WTC11 (cell line): ENCODE measurements at regions not wholly inside any gene's neighbourhood (a gene's known extent, or its start where the extent isn't known, plus 50 kb on each side); places are given as distances from the start of the nearest gene placed in this dataset.

ENCODE experiments used
- ATAC-seq: fragments of 200-7000 bp; cut with Tn5 transposase; 2 replicates; pipeline ENCODE4 v1.10.0; 2021; ENCODE audit warnings: mild to moderate bottlenecking, moderate library complexity
- CTCF ChIA-PET: fragments of 300-600 bp; sonication (Branson Sonifier 250); formaldehyde crosslinking; loops from one replicate; lab custom pipeline; 2021; ENCODE audit warnings: antibody characterized with exemption; lab: Charles Lee
- POLR2A ChIA-PET: fragments of 350-600 bp; sonication (Branson Sonifier 250); formaldehyde crosslinking; loops from one replicate; lab custom pipeline; 2021; ENCODE audit warnings: antibody characterized with exemption; lab: Charles Lee
- DNase-seq: peaks from one replicate; pipeline ENCODE4 v3.0.0; 2021; ENCODE audit warnings: low spot score
- H3K27ac Mint-ChIP-seq: 2 replicates; pipeline ENCODE4 v1.8.0; 2021; ENCODE audit warnings: mixed read lengths
- H3K27me3 Mint-ChIP-seq: 2 replicates; pipeline ENCODE4 v1.8.0; 2021; ENCODE audit warnings: low read depth, mild to moderate bottlenecking, moderate library complexity, mixed read lengths
- H3K36me3 Mint-ChIP-seq: 2 replicates; pipeline ENCODE4 v1.8.0; 2021; ENCODE audit warnings: mixed read lengths
- H3K4me1 Mint-ChIP-seq: 2 replicates; pipeline ENCODE4 v1.8.0; 2022; ENCODE audit warnings: mixed read lengths
- H3K4me3 Mint-ChIP-seq: 2 replicates; pipeline ENCODE4 v1.8.0; 2021; ENCODE audit warnings: mild to moderate bottlenecking, moderate library complexity, mixed read lengths
- H3K9me3 Mint-ChIP-seq: 2 replicates; pipeline ENCODE4 v1.8.0; 2021; ENCODE audit warnings: mixed read lengths
- ATF1 ChIP-seq: sonication (generic); formaldehyde crosslinking; IDR thresholded peaks from 2 replicates; pipeline ENCODE4 v1.8.1; 2023; ENCODE audit warnings: mild to moderate bottlenecking, moderate library complexity, missing genetic modification reagents
- ATF3 ChIP-seq: sonication (generic); formaldehyde crosslinking; conservative IDR thresholded peaks from 2 replicates; pipeline ENCODE4 v1.8.1; 2022; ENCODE audit warnings: mild to moderate bottlenecking, missing genetic modification reagents
- CDX4 ChIP-seq: fragments of 250-450 bp; sonication (Bioruptor Pico); IDR thresholded peaks from 2 replicates; pipeline ENCODE4 v1.9.0; 2021; ENCODE audit warnings: moderate library complexity, mild to moderate bottlenecking, inconsistent platforms, borderline replicate concordance
- CTCF ChIP-seq: fragments of 200-600 bp; IDR thresholded peaks from 2 replicates; pipeline ENCODE4 v1.8.0; 2022; ENCODE audit warnings: antibody characterized with exemption
- ESRRA ChIP-seq: sonication (generic); formaldehyde crosslinking; IDR thresholded peaks from 2 replicates; pipeline ENCODE4 v1.8.1; 2022; ENCODE audit warnings: mild to moderate bottlenecking, missing genetic modification reagents, borderline replicate concordance
- ETV6 ChIP-seq: sonication (generic); formaldehyde crosslinking; IDR thresholded peaks from 2 replicates; pipeline ENCODE4 v1.8.1; 2022; ENCODE audit warnings: mild to moderate bottlenecking, missing genetic modification reagents
- FOXP1 ChIP-seq: sonication (generic); formaldehyde crosslinking; IDR thresholded peaks from 2 replicates; pipeline ENCODE4 v1.8.0; 2022; ENCODE audit warnings: missing genetic modification reagents, mild to moderate bottlenecking, moderate library complexity, borderline replicate concordance
- GTF2I ChIP-seq: fragments of 250-450 bp; sonication (Bioruptor Pico); conservative IDR thresholded peaks from 2 replicates; pipeline ENCODE4 v1.4.0; 2021; ENCODE audit warnings: mild to moderate bottlenecking
- JAZF1 ChIP-seq: fragments of 250-450 bp; sonication (Bioruptor Pico); IDR thresholded peaks from 2 replicates; pipeline ENCODE4 v1.9.0; 2021; ENCODE audit warnings: moderate library complexity, mild to moderate bottlenecking, inconsistent platforms
- NFE2L1 ChIP-seq: sonication (generic); formaldehyde crosslinking; IDR thresholded peaks from 2 replicates; pipeline ENCODE4 v1.8.1; 2023; ENCODE audit warnings: missing genetic modification reagents
- NR3C1 ChIP-seq: sonication (generic); formaldehyde crosslinking; conservative IDR thresholded peaks from 2 replicates; pipeline ENCODE4 v1.8.1; 2023; ENCODE audit warnings: low read depth, mild to moderate bottlenecking, missing genetic modification reagents
- PRRX2 ChIP-seq: fragments of 250-450 bp; sonication (Bioruptor Pico); IDR thresholded peaks from 2 replicates; pipeline ENCODE4 v1.8.0; 2021; ENCODE audit warnings: mild to moderate bottlenecking
- SOX15 ChIP-seq: fragments of 250-450 bp; sonication (Bioruptor Pico); IDR thresholded peaks from 2 replicates; pipeline ENCODE4 v1.9.0; 2021; ENCODE audit warnings: mild to moderate bottlenecking
- TEAD1 ChIP-seq: sonication (generic); formaldehyde crosslinking; IDR thresholded peaks from 2 replicates; pipeline ENCODE4 v1.8.0; 2022; ENCODE audit warnings: mild to moderate bottlenecking, missing genetic modification reagents
- USF2 ChIP-seq: sonication (generic); formaldehyde crosslinking; IDR thresholded peaks from 2 replicates; pipeline ENCODE4 v1.8.1; 2023; ENCODE audit warnings: mild to moderate bottlenecking, missing genetic modification reagents, moderate library complexity
- ZNF219 ChIP-seq: sonication (generic); formaldehyde crosslinking; IDR thresholded peaks from 2 replicates; pipeline ENCODE4 v1.8.0; 2023; ENCODE audit warnings: missing genetic modification reagents, mild to moderate bottlenecking, borderline replicate concordance
- ZNF281 ChIP-seq: sonication (generic); formaldehyde crosslinking; IDR thresholded peaks from 2 replicates; pipeline ENCODE4 v1.8.0; 2023; ENCODE audit warnings: mild to moderate bottlenecking, missing genetic modification reagents
- ZNF396 ChIP-seq: fragments of 250-450 bp; sonication (Bioruptor Pico); IDR thresholded peaks from 2 replicates; pipeline ENCODE4 v1.8.0; 2021; ENCODE audit warnings: mild to moderate bottlenecking, moderate library complexity, borderline replicate concordance
- ZNF532 ChIP-seq: fragments of 250-450 bp; sonication (Bioruptor Pico); IDR thresholded peaks from 2 replicates; pipeline ENCODE4 v1.9.0; 2021; ENCODE audit warnings: mild to moderate bottlenecking, borderline replicate concordance

- DNase-seq (no peak), ATAC-seq (no peak)
- H3K4me1 Mint-ChIP-seq, result peaks cover 8% of the 10 kb centered on the region
- no peak overlapping the region for H3K27ac Mint-ChIP-seq
- H3K36me3 Mint-ChIP-seq, result peaks cover 2% of the 10 kb centered on the region; the same call in 1 of the 2 replicates
- TF ChIP-seq CTCF (no peak), ETV6 (CRISPR knock-in tag) (no peak), ESRRA (no peak), PRRX2 (CRISPR knock-in tag) (no peak), ZNF396 (CRISPR knock-in tag) (no peak), ZNF281 (CRISPR knock-in tag) (no peak), ATF3 (no peak), TEAD1 (CRISPR knock-in tag) (no peak), FOXP1 (CRISPR knock-in tag) (no peak), JAZF1 (CRISPR knock-in tag) (no peak), GTF2I (CRISPR knock-in tag) (no peak), ZNF219 (CRISPR knock-in tag) (no peak), NR3C1 (CRISPR knock-in tag) (no peak), CDX4 (CRISPR knock-in tag) (no peak), USF2 (CRISPR knock-in tag) (no peak), SOX15 (CRISPR knock-in tag) (no peak), NFE2L1 (CRISPR knock-in tag) (no peak)
- peaks cover 8% of the 10 kb centered on the region; the same call in 1 of the 2 replicates for H3K9me3 Mint-ChIP-seq
- ChIA-PET CTCF (no interaction called here), POLR2A (no interaction called here)
- peaks cover 8% of the 10 kb centered on the region for H3K27me3 Mint-ChIP-seq
- H3K4me3 Mint-ChIP-seq, result no peak overlapping the region
Observed at GRCh38 chr2:139380051-139380450, 599.9 kb upstream of the NXPH2 start.

GRCh38 chr2:139378373-139378772 lies 598.2 kb upstream of the NXPH2 start:
- H3K27ac Mint-ChIP-seq, result no peak overlapping the region
- TF ChIP-seq ATF1 (CRISPR knock-in tag) (no peak), ZNF532 (CRISPR knock-in tag) (no peak)
- H3K4me3 Mint-ChIP-seq, result no peak overlapping the region
- peaks cover 23% of the 10 kb centered on the region for H3K4me1 Mint-ChIP-seq
- ATAC-seq (no peak; the same call in 1 of the 2 replicates), DNase-seq (no peak)
- H3K27me3 Mint-ChIP-seq, result peaks cover 11% of the 10 kb centered on the region
- peaks cover 8% of the 10 kb centered on the region; the same call in 1 of the 2 replicates for H3K9me3 Mint-ChIP-seq
- H3K36me3 Mint-ChIP-seq, result peaks cover 2% of the 10 kb centered on the region; the same call in 1 of the 2 replicates
- ChIA-PET CTCF (no interaction called here), POLR2A (no interaction called here)
